Hypothalamus (tissue), 51 donors: ENCODE measurements at regions not wholly inside any gene's neighbourhood (a gene's known extent, or its start where the extent isn't known, plus 50 kb on each side); places are given as distances from the start of the nearest gene placed in this dataset.

ENCODE experiments used
- DNase-seq, 51 donors: peaks; one replicate each; lab custom pipeline; 2025; lab: John Stamatoyannopoulos, UW

- DNase-seq = no peak
Measured at GRCh38 chr5:23013395-23013998, 160.4 kb upstream of the CDH12 start.

GRCh38 chr5:23012842-23013241 is 159.7 kb upstream of the CDH12 start:
- DNase-seq = no peak

GRCh38 chr5:23007762-23008161 is 154.6 kb upstream of the CDH12 start:
- no peak for DNase-seq

- no peak for DNase-seq
Measured at GRCh38 chr5:23007236-23007635, 154.1 kb upstream of the CDH12 start.

- DNase-seq = no peak
Measured at GRCh38 chr5:23001120-23001519, 148.0 kb upstream of the CDH12 start.

GRCh38 chr5:22998774-22999173 is 145.6 kb upstream of the CDH12 start:
- no peak for DNase-seq

- DNase-seq = no peak
Measured at GRCh38 chr5:22998362-22998761, 145.2 kb upstream of the CDH12 start.

- DNase-seq = no peak
Measured at GRCh38 chr5:22988937-22989336, 135.8 kb upstream of the CDH12 start.

GRCh38 chr5:22986281-22986680 is 133.1 kb upstream of the CDH12 start:
- no peak for DNase-seq

GRCh38 chr5:22985446-22985845 is 132.3 kb upstream of the CDH12 start:
- no peak for DNase-seq

GRCh38 chr5:22970956-22971618 is 117.9 kb upstream of the CDH12 start:
- no peak for DNase-seq

GRCh38 chr5:22970491-22970890 is 117.3 kb upstream of the CDH12 start:
- DNase-seq = no peak

- no peak for DNase-seq
Measured at GRCh38 chr5:22968386-22968785, 115.2 kb upstream of the CDH12 start.

- no peak for DNase-seq
Measured at GRCh38 chr5:22965960-22966359, 112.8 kb upstream of the CDH12 start.

- no peak for DNase-seq
Measured at GRCh38 chr5:22964632-22965031, 111.5 kb upstream of the CDH12 start.

- DNase-seq = no peak
Measured at GRCh38 chr5:22958462-22959262, 105.5 kb upstream of the CDH12 start.

GRCh38 chr5:22947921-22948320 is 94.8 kb upstream of the CDH12 start:
- DNase-seq = no peak

GRCh38 chr5:22938362-22938761 is 85.2 kb upstream of the CDH12 start:
- no peak for DNase-seq

- no peak for DNase-seq
Measured at GRCh38 chr5:22928821-22929482, 75.8 kb upstream of the CDH12 start.

- no peak for DNase-seq
Measured at GRCh38 chr5:22926574-22926973, 73.4 kb upstream of the CDH12 start.

- no peak for DNase-seq
Measured at GRCh38 chr5:22918511-22918910, 65.4 kb upstream of the CDH12 start.
